ENCODE measurements at regions not wholly inside any gene's neighbourhood (a gene's known extent, or its start where the extent isn't known, plus 50 kb on each side); places are given as distances from the start of the nearest gene placed in this dataset.

DNA sequence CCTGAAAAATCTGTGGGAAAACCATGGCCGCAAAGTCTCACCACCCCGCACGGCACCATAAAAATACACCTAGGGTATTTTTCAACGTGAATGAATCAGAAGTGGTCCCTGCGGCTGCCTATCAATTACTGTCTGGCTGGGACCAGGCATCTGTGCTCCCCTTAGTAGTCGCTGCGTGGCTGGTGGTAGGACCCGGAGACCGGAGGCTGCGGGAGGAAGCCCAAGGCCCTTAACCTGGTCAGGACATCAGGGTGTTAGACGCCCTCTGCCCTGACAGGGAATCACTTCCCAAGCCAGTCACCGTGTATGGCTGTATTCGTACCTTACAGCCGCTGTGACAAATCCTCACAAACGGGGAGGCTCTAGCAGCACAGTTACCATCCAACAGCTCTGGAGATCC is 141.5 kb upstream of the PPP2R2D start:
- TF ChIP-seq EZH2 (IDR thresholded peaks at IDR 0.05; ENCODE audit: borderline replicate concordance), result no peak
- no peak for TF ChIP-seq EZH2phosphoT487 (IDR thresholded peaks at IDR 0.05; ENCODE audit: low read depth, severe bottlenecking, unreplicated experiment)
- TF ChIP-seq CTCF (IDR thresholded peaks at IDR 0.05; ENCODE audit: poor library complexity), result no peak
- DNase-seq (ENCODE audit: low spot score), result no peak
- Histone ChIP-seq H4K20me1 (ENCODE audit: insufficient read depth, poor library complexity, severe bottlenecking) (no peaks in the 10 kb centered on the region), H3K9me2 (replicated peaks; ENCODE audit: insufficient read depth) (no peaks in the 10 kb centered on the region), H3K36me3 (replicated peaks; ENCODE audit: insufficient read depth, low read depth) (no peaks in the 10 kb centered on the region), H3K27ac (no peak overlapping the region), H3K4me1 (ENCODE audit: insufficient read depth) (peaks cover 10% of the 10 kb centered on the region), H2AFZ (no peak overlapping the region), H3K9me3 (ENCODE audit: low read depth) (no peaks in the 10 kb centered on the region), H3K4me2 (no peak overlapping the region), H3K27me3 (no peaks in the 10 kb centered on the region), H3K4me3 (no peak overlapping the region), H3K79me2 (no peaks in the 10 kb centered on the region)
- 94% methylated on average over 14 of the region's 15 CpGs for WGBS (ENCODE audit: low lambda C conversion rate, missing lambda C conversion rate)

- Histone ChIP-seq H3K27ac (no peak overlapping the region), H3K27me3 (no peaks in the 10 kb centered on the region), H2AFZ (no peak overlapping the region), H3K36me3 (replicated peaks; ENCODE audit: insufficient read depth, low read depth) (no peaks in the 10 kb centered on the region), H3K4me3 (no peak overlapping the region), H3K9me3 (ENCODE audit: low read depth) (no peaks in the 10 kb centered on the region), H3K79me2 (no peaks in the 10 kb centered on the region), H3K9me2 (replicated peaks; ENCODE audit: insufficient read depth) (no peaks in the 10 kb centered on the region), H3K4me2 (no peak overlapping the region), H3K4me1 (ENCODE audit: insufficient read depth) (peaks cover 10% of the 10 kb centered on the region), H4K20me1 (ENCODE audit: insufficient read depth, poor library complexity, severe bottlenecking) (no peaks in the 10 kb centered on the region)
- DNase-seq (ENCODE audit: low spot score), result no peak
- 72% methylated on average over 10 of the region's 10 CpGs for WGBS (ENCODE audit: low lambda C conversion rate, missing lambda C conversion rate)
- TF ChIP-seq EZH2 (IDR thresholded peaks at IDR 0.05; ENCODE audit: borderline replicate concordance), result no peak
- TF ChIP-seq EZH2phosphoT487 (IDR thresholded peaks at IDR 0.05; ENCODE audit: low read depth, severe bottlenecking, unreplicated experiment), result no peak
- TF ChIP-seq CTCF (IDR thresholded peaks at IDR 0.05; ENCODE audit: poor library complexity), result no peak
Measured at GRCh38 chr10:131760416-131761166, 140.2 kb upstream of the PPP2R2D start.

DNA sequence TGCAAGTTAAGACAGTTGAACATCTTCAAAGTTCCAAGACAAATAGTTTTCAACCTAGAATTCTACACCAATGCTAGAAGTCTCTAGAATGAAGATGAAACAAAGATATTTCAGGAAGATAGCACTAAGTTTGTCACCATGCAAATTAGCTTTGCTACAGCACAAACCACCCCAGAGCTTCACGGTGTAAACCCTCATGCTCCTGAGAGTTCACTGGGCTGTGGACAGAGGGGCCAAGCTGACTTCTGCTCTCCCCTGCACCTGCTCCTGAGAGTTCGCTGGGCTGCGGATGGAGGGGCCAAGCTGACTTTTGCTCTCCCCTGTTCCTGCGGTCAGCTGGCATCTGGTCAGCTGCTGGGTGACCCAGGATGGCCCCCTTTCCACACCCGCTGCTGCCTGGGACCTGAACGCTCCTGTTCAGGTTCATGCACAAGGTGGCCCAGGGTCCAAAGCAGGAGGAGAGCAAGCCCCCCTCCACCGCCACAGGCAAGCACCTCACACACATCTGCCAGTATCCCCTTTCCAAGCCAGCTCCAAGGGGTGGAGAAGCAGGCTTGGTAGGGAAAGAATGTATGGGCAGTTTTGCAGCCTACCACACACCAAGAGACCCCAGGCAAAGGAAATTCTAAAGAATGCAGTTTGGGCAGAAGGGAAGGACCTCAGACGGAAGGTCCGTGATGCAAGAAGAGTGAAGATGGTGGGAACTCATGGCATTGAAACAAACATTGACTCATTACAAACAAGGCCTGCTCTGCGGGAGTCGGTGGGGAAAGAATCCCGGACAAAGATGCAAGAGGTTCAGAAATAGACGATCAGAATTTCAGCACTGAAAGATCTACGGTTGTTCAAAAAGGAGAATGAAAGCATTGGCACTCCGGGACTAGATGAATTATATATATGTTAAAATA is 137.8 kb upstream of the PPP2R2D start:
- Histone ChIP-seq H4K20me1 (ENCODE audit: insufficient read depth, poor library complexity, severe bottlenecking) (no peaks in the 10 kb centered on the region), H3K4me3 (no peak overlapping the region), H3K9me3 (ENCODE audit: low read depth) (no peaks in the 10 kb centered on the region), H3K79me2 (no peaks in the 10 kb centered on the region), H3K4me2 (no peak overlapping the region), H3K27ac (no peak overlapping the region), H2AFZ (no peak overlapping the region), H3K27me3 (no peaks in the 10 kb centered on the region), H3K9me2 (replicated peaks; ENCODE audit: insufficient read depth) (no peaks in the 10 kb centered on the region), H3K4me1 (ENCODE audit: insufficient read depth) (no peaks in the 10 kb centered on the region), H3K36me3 (replicated peaks; ENCODE audit: insufficient read depth, low read depth) (no peaks in the 10 kb centered on the region)
- DNase-seq (ENCODE audit: low spot score), result no peak
- TF ChIP-seq CTCF (IDR thresholded peaks at IDR 0.05; ENCODE audit: poor library complexity) (no peak), EZH2 (IDR thresholded peaks at IDR 0.05; ENCODE audit: borderline replicate concordance) (no peak), EZH2phosphoT487 (IDR thresholded peaks at IDR 0.05; ENCODE audit: low read depth, severe bottlenecking, unreplicated experiment) (no peak)
- WGBS (ENCODE audit: low lambda C conversion rate, missing lambda C conversion rate), result 83% methylated on average over 15 of the region's 15 CpGs
